Mesenchymal stem cell (in vitro differentiated cells and primary cell): ENCODE measurements at regions not wholly inside any gene's neighbourhood (a gene's known extent, or its start where the extent isn't known, plus 50 kb on each side); places are given as distances from the start of the nearest gene placed in this dataset.

Experiments
- DNase-seq: peaks from one replicate; pipeline ENCODE4 v3.0.0-alpha.2; 2013
- H2AFZ ChIP-seq: one replicate; pipeline ENCODE4 v1.6.1; 2013; ENCODE audit warnings: low read depth, mild to moderate bottlenecking, control low read depth, inconsistent platforms, low read length, moderate library complexity
- H2AK5ac ChIP-seq: 2 replicates; pipeline ENCODE4 v1.6.1; 2013; ENCODE audit warnings: low read length, moderate library complexity, mild to moderate bottlenecking, inconsistent platforms; ENCODE audit not compliant: severe bottlenecking
- H2BK120ac ChIP-seq: one replicate; pipeline ENCODE4 v1.6.1; 2013; ENCODE audit warnings: low read depth, mild to moderate bottlenecking, inconsistent platforms, low read length, moderate library complexity
- H2BK12ac ChIP-seq, 2 experiments: one replicate each; pipeline ENCODE4 v1.6.1; 2013; ENCODE audit warnings: inconsistent platforms in 2 of 2, low read length in 2 of 2, mild to moderate bottlenecking in 2 of 2, moderate library complexity in 2 of 2, control low read depth in 1 of 2
- H2BK15ac ChIP-seq: one replicate; pipeline ENCODE4 v1.6.1; 2013; ENCODE audit warnings: mild to moderate bottlenecking, low read depth, inconsistent platforms; ENCODE audit not compliant: poor library complexity, severe bottlenecking
- H2BK5ac ChIP-seq: 2 replicates; pipeline ENCODE4 v1.6.1; 2013; ENCODE audit warnings: low read depth, mild to moderate bottlenecking, low read length, control low read depth, inconsistent platforms; ENCODE audit not compliant: poor library complexity, severe bottlenecking
- H3K14ac ChIP-seq, 2 experiments: one replicate each; pipeline ENCODE4 v1.6.1; 2013; ENCODE audit warnings: inconsistent platforms in 2 of 2, low read length in 2 of 2, control low read depth in 1 of 2, mild to moderate bottlenecking in 1 of 2, moderate library complexity in 1 of 2
- H3K18ac ChIP-seq, 2 experiments: one replicate each; pipeline ENCODE4 v1.6.1; 2013; ENCODE audit warnings: inconsistent platforms in 2 of 2, low read length in 2 of 2, control low read depth in 1 of 2, low read depth in 1 of 2, mild to moderate bottlenecking in 1 of 2
- H3K23ac ChIP-seq, 2 experiments: one replicate each; pipeline ENCODE4 v1.6.1; 2013; ENCODE audit warnings: inconsistent platforms in 2 of 2, low read length in 2 of 2, mild to moderate bottlenecking in 2 of 2, moderate library complexity in 2 of 2, control low read depth in 1 of 2
- H3K27ac ChIP-seq: 2 replicates; pipeline ENCODE4 v1.5.1; 2013; ENCODE audit warnings: mild to moderate bottlenecking, moderate library complexity, low read length, control low read depth, inconsistent platforms; ENCODE audit not compliant: poor library complexity, severe bottlenecking
- H3K27me3 ChIP-seq, 2 experiments: 2 replicates each; pipeline versions ENCODE4 v1.6.1 to v1.7.0; 2013; ENCODE audit warnings: low read length in 2 of 2, mild to moderate bottlenecking in 2 of 2, moderate library complexity in 2 of 2, control low read depth in 1 of 2, inconsistent platforms in 1 of 2; ENCODE audit not compliant: control insufficient read depth in 1 of 2, insufficient read depth in 1 of 2
- H3K36me3 ChIP-seq, 2 experiments: 2 replicates each; pipeline versions ENCODE4 v1.6.1 to v1.7.0; 2013; ENCODE audit warnings: low read length in 2 of 2, control low read depth in 1 of 2, inconsistent platforms in 1 of 2, low read depth in 1 of 2, mild to moderate bottlenecking in 1 of 2; ENCODE audit not compliant: insufficient read depth in 2 of 2, control insufficient read depth in 1 of 2
- H3K4ac ChIP-seq, 2 experiments: one replicate each; pipeline ENCODE4 v1.6.1; 2013; ENCODE audit warnings: inconsistent platforms in 2 of 2, low read length in 2 of 2, mild to moderate bottlenecking in 2 of 2, moderate library complexity in 2 of 2, control low read depth in 1 of 2, low read depth in 1 of 2
- H3K4me1 ChIP-seq: 2 replicates; pipeline ENCODE4 v1.6.1; 2013; ENCODE audit warnings: low read depth, low read length, control low read depth; ENCODE audit not compliant: control insufficient read depth, insufficient read depth
- H3K4me2 ChIP-seq: 2 replicates; pipeline ENCODE4 v1.6.1; 2013; ENCODE audit warnings: low read length, mild to moderate bottlenecking, inconsistent platforms; ENCODE audit not compliant: poor library complexity, severe bottlenecking
- H3K4me3 ChIP-seq, 2 experiments: 2 replicates each; pipeline versions ENCODE4 v1.5.1 to v1.7.0; 2013; ENCODE audit warnings: low read length in 2 of 2, mild to moderate bottlenecking in 2 of 2, control low read depth in 1 of 2, low read depth in 1 of 2; ENCODE audit not compliant: insufficient read depth in 1 of 2
- H3K79me1 ChIP-seq: replicated peaks from 2 replicates; pipeline ENCODE4 v1.6.1; 2013; ENCODE audit warnings: mild to moderate bottlenecking, control low read depth, low read length, inconsistent platforms; ENCODE audit not compliant: poor library complexity, severe bottlenecking
- H3K9ac ChIP-seq: 2 replicates; pipeline ENCODE4 v1.7.0; 2013; ENCODE audit warnings: mild to moderate bottlenecking, low read length, moderate library complexity
- H3K9me3 ChIP-seq: 2 replicates; pipeline ENCODE4 v1.7.0; 2013; ENCODE audit warnings: mild to moderate bottlenecking, low read length; ENCODE audit not compliant: control insufficient read depth
- H4K8ac ChIP-seq: one replicate; pipeline ENCODE4 v1.6.1; 2013; ENCODE audit warnings: inconsistent platforms, mild to moderate bottlenecking, low read length, moderate library complexity
- H4K91ac ChIP-seq: one replicate; pipeline ENCODE4 v1.6.1; 2013; ENCODE audit warnings: mild to moderate bottlenecking, low read length, inconsistent platforms
- WGBS: methylation state at CpG from one replicate; pipeline ENCODE4 v1.1.7; 2013; ENCODE audit warnings: mixed read lengths; 5-methylcytosine and 5-hydroxymethylcytosine counted together

DNA sequence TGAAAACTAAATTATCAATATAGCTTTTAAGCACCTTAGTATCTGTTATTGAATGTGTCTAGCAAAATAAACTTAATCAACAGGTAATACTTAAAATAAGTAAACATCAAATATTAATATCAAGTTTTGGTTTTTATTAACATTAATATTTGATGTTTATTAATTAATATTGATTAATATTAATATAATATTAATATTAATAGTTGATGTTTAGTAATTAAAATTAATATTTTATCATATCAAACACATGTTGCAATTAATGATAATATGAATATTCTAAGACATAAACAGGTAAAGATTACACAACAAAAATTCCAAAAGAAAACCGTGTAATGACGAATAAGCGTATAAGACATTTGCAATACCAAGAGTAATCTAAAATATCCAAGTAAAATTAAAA lies 222.8 kb upstream of the PRR20A start:
- Histone ChIP-seq H3K14ac (no peak overlapping the region), H3K18ac (no peak overlapping the region), H3K27me3 (no peaks in the 10 kb centered on the region), H3K27ac (no peak overlapping the region), H3K9me3 (peaks cover 7% of the 10 kb centered on the region), H2BK120ac (no peak overlapping the region), H3K4me3 (no peak overlapping the region), H2BK5ac (no peak overlapping the region), H2BK12ac (no peak overlapping the region), H3K9ac (no peak overlapping the region), H3K23ac (no peak overlapping the region), H2AK5ac (no peak overlapping the region), H4K91ac (no peak overlapping the region), H3K4ac (no peak overlapping the region), H3K79me1 (no peaks in the 10 kb centered on the region), H3K4me1 (no peaks in the 10 kb centered on the region), H2BK15ac (no peak overlapping the region), H3K36me3 (no peaks in the 10 kb centered on the region), H2AFZ (no peak overlapping the region), H4K8ac (no peak overlapping the region), H3K4me2 (no peak overlapping the region)
- DNase-seq: no peak
- WGBS: no CpG with 5 or more reads among the region's 3 CpGs

DNA sequence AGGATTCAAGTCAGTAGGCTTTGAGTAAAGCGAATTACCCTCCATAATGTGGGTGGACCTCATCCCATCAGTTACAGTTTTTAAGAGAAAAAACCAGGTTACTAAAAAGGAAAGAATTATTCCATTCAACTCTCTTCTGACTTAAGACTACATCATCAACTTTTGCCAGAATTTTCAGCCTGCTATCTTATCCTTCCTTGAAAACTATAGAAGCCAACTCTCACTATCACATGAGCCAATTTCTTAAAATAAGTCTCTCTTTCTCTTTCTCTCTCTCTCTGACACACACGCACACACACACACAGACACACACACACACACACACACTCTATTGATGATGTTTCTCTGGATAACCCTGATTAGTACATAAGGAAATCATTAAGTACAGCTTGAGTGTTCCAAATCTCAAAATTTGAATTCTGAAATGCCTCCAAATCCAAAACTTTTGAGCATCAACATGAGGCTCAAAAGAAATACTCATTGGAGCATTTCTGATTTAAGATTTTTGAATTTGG lies 217.0 kb upstream of the PRR20A start:
- no peaks in the 10 kb centered on the region for H3K4me1 ChIP-seq
- H3K36me3 ChIP-seq: no peaks in the 10 kb centered on the region
- no peak overlapping the region for H3K9ac ChIP-seq
- H3K27me3 ChIP-seq: no peaks in the 10 kb centered on the region
- H4K91ac ChIP-seq: no peak overlapping the region
- H3K4me2 ChIP-seq: no peak overlapping the region
- no peak overlapping the region for H2BK5ac ChIP-seq
- peaks cover 10% of the 10 kb centered on the region for H3K9me3 ChIP-seq
- no peak overlapping the region for H2AK5ac ChIP-seq
- 88% methylated on average over 2 of the region's 2 CpGs for WGBS
- no peak overlapping the region for H3K27ac ChIP-seq
- H2BK120ac ChIP-seq: no peak overlapping the region
- H3K4ac ChIP-seq: no peak overlapping the region
- H2BK12ac ChIP-seq: no peak overlapping the region
- no peak overlapping the region for H3K23ac ChIP-seq
- no peak overlapping the region for H3K18ac ChIP-seq
- DNase-seq: no peak
- no peaks in the 10 kb centered on the region for H3K79me1 ChIP-seq
- no peak overlapping the region for H4K8ac ChIP-seq
- no peak overlapping the region for H2AFZ ChIP-seq
- no peak overlapping the region for H3K14ac ChIP-seq
- H3K4me3 ChIP-seq: no peak overlapping the region
- H2BK15ac ChIP-seq: no peak overlapping the region

DNA sequence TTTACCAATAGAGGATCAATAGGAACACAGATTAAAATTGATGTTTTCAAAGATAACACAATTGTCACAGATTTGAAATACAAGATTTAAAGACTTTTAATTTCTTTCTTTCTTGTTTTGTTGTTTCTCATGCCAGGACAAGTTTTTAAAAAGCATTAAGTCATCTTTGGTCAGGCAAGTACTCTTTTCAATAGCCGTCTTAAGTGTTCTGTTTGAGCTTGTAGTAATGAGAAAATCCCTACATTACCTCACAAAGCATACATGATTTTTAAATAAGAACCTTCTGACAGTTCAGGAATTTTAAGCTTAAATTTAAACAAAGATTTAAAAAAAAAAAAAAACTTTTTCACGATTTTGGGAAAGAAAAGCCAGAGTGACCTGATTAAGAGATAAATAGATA lies 216.3 kb upstream of the PRR20A start:
- no peak overlapping the region for H3K23ac ChIP-seq
- 67% methylated on average over 1 of the region's 2 CpGs for WGBS
- no peak overlapping the region for H2BK120ac ChIP-seq
- no peaks in the 10 kb centered on the region for H3K79me1 ChIP-seq
- no peak overlapping the region for H3K14ac ChIP-seq
- H2BK12ac ChIP-seq: no peak overlapping the region
- no peak overlapping the region for H2BK15ac ChIP-seq
- H3K4me3 ChIP-seq: no peak overlapping the region
- H2BK5ac ChIP-seq: no peak overlapping the region
- no peaks in the 10 kb centered on the region for H3K36me3 ChIP-seq
- H3K27me3 ChIP-seq: no peaks in the 10 kb centered on the region
- peaks cover 7% of the 10 kb centered on the region for H3K9me3 ChIP-seq
- no peak overlapping the region for H2AK5ac ChIP-seq
- no peak overlapping the region for H3K4ac ChIP-seq
- no peak overlapping the region for H4K91ac ChIP-seq
- no peaks in the 10 kb centered on the region for H3K4me1 ChIP-seq
- no peak overlapping the region for H3K9ac ChIP-seq
- no peak overlapping the region for H3K18ac ChIP-seq
- no peak overlapping the region for H4K8ac ChIP-seq
- H3K4me2 ChIP-seq: no peak overlapping the region
- DNase-seq: no peak
- H2AFZ ChIP-seq: no peak overlapping the region
- no peak overlapping the region for H3K27ac ChIP-seq

DNA sequence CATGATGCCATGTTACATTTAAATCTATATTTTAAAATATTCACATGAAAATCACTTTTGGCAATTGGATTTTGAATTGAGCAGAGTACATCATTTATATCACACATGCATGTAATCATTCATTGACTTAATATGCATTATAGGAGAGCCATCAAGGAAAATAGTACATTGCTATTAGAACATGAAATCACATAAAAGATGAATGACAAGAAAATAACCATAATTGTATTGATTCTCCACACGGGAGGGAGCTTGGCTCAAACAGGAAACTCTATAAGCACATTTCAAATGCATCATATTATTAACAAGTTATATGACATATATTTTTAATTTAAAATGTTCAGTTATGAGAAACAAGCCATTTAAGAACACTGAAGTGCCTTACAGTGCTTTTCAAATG lies 208.6 kb upstream of the PRR20A start:
- Histone ChIP-seq H4K8ac (no peak overlapping the region), H3K36me3 (no peaks in the 10 kb centered on the region), H3K4ac (no peak overlapping the region), H3K27me3 (no peaks in the 10 kb centered on the region), H2BK15ac (no peak overlapping the region), H4K91ac (no peak overlapping the region), H3K79me1 (no peaks in the 10 kb centered on the region), H3K4me2 (no peak overlapping the region), H2BK5ac (no peak overlapping the region), H2BK12ac (no peak overlapping the region), H3K18ac (no peak overlapping the region), H2BK120ac (no peak overlapping the region), H3K27ac (no peak overlapping the region), H3K14ac (no peak overlapping the region), H2AK5ac (no peak overlapping the region), H3K9ac (no peak overlapping the region), H3K4me1 (no peaks in the 10 kb centered on the region), H3K9me3 (peaks cover 6% of the 10 kb centered on the region), H2AFZ (no peak overlapping the region), H3K23ac (no peak overlapping the region), H3K4me3 (no peak overlapping the region)
- no peak for DNase-seq
- no CpG with 5 or more reads among the region's 1 CpG for WGBS
